Left lung (tissue), 4 donors: ENCODE measurements at regions not wholly inside any gene's neighbourhood (a gene's known extent, or its start where the extent isn't known, plus 50 kb on each side); places are given as distances from the start of the nearest gene placed in this dataset.

Experiments
- ATAC-seq: fragments of 200-7000 bp; cut with Tn5 transposase; one replicate; pipeline ENCODE4 v1.9.1; 2020; ENCODE audit warnings: moderate library complexity
- DNase-seq, 4 donors: peaks; one replicate each; pipeline ENCODE4 v3.0.0-alpha.2; 2013 to 2020
- H3K27ac ChIP-seq, 2 donors: fragments of 200-600 bp; sonication (generic) in 1 of 2; one replicate each; pipeline versions ENCODE4 v1.5.0 to v1.8.0; 2020 to 2021
- H3K27me3 ChIP-seq, 2 donors: fragments of 200-600 bp; sonication (generic) in 1 of 2; one replicate each; pipeline versions ENCODE4 v1.5.0 to v1.8.0; 2020 to 2021
- H3K36me3 ChIP-seq, 2 donors: fragments of 200-600 bp; sonication (generic) in 1 of 2; one replicate each; pipeline versions ENCODE4 v1.5.0 to v1.8.0; 2020 to 2021
- H3K4me1 ChIP-seq, 2 donors: fragments of 200-600 bp; one replicate each; pipeline ENCODE4 v1.8.0; 2021
- H3K4me3 ChIP-seq, 2 donors: fragments of 200-600 bp; sonication (generic) in 1 of 2; one replicate each; pipeline versions ENCODE4 v1.5.0 to v1.8.0; 2020 to 2021; ENCODE audit warnings: mild to moderate bottlenecking in 1 of 2
- H3K9me3 ChIP-seq, 2 donors: fragments of 200-600 bp; sonication (generic) in 1 of 2; one replicate each; pipeline versions ENCODE4 v1.5.0 to v1.8.0; 2020 to 2021
- intact Hi-C, 2 donors: fragments of 100-400 bp; cut with DNase I; formaldehyde crosslinking; loops; one replicate each; pipeline versions ENCODE4 v1.11.2 to v1.14.2; 2022
- TF ChIP-seq, protein P1 (sequence below), 2 donors: fragments of 200-600 bp; sonication (generic) in 1 of 2; IDR thresholded peaks; one replicate each; pipeline versions ENCODE4 v1.5.0 to v1.8.0; 2021; ENCODE audit warnings: antibody characterized with exemption in 2 of 2
- donor health status: DM: no; HTN: yes; CAD: no.
- donor health status: DM: no; HTN: no; CAD: no.

DNA sequence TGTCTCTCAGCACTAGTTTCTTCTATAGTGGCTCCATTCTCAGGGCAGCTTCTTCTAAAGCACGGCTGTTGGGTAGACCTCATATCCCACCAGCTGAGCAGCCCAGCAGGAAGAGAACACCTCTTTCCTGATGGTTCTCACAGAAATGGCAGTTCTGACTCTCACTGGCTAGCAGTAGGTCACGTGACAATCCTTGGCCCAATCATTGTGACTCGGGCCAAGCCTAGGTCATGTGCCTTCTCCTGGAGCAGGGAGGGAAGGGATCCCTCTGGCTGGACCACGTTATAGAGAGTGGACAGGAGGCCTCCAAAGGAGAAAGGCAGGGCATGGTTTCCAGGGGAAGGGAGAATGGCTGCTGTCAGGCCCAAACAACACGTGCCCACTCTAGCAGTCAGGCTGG lies 149.1 kb downstream of the AACS start:
- H3K4me3 ChIP-seq = no peak overlapping the region
- H3K27me3 ChIP-seq = peaks cover 0 to 79% of the 10 kb centered on the region in 2 donors
- intact Hi-C loops = no loop called here
- DNase-seq (no peak), ATAC-seq (no peak)
- no peaks in the 10 kb centered on the region for H3K4me1 ChIP-seq
- H3K27ac ChIP-seq = no peak overlapping the region
- no peaks in the 10 kb centered on the region for H3K36me3 ChIP-seq
- TF ChIP-seq, protein P1, sequence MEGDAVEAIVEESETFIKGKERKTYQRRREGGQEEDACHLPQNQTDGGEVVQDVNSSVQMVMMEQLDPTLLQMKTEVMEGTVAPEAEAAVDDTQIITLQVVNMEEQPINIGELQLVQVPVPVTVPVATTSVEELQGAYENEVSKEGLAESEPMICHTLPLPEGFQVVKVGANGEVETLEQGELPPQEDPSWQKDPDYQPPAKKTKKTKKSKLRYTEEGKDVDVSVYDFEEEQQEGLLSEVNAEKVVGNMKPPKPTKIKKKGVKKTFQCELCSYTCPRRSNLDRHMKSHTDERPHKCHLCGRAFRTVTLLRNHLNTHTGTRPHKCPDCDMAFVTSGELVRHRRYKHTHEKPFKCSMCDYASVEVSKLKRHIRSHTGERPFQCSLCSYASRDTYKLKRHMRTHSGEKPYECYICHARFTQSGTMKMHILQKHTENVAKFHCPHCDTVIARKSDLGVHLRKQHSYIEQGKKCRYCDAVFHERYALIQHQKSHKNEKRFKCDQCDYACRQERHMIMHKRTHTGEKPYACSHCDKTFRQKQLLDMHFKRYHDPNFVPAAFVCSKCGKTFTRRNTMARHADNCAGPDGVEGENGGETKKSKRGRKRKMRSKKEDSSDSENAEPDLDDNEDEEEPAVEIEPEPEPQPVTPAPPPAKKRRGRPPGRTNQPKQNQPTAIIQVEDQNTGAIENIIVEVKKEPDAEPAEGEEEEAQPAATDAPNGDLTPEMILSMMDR (IDR thresholded peaks at IDR 0.05) = no peak
- H3K9me3 ChIP-seq = no peaks in the 10 kb centered on the region

DNA sequence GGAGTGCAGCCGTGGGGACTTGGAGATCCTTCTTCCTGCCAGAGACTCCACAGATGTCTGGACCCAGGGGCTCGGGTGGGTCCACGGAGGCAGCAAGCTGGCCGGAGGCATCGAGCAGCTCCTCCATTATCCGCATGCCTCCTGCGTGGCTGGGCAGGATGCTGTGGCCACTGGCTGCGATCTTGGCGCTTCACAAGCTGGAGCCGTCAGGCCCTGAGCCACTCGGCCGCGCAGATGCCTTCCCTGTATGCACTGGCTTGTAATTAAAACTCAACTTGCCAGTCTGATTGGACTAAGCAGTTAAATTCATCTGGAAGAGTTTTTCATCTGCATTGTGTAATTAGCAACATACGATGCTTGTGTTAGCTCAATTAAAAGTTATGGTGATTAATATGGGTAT lies 151.5 kb downstream of the AACS start:
- no peak overlapping the region for H3K27ac ChIP-seq

DNA sequence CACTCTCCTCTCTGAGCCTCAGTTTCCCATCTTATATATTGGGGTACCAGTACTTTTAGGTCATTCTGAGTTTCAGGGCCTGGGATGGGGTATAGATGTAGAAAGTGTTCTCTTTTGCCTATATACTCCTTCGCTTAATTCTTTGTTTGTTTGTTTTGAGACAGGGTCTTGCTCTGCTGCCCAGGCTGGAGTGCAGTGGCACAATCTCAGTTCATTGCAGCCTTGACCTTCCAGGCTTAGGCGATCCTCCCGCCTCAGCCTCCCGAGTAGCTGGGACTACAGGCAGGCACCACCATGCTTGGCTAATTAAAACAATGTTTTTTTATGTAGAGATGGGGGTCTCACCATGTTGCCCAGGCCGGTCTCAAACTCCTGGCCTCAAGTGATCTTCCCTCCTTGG lies 152.1 kb downstream of the AACS start:
- DNase-seq (no peak), ATAC-seq (no peak)
- intact Hi-C loops = no loop called here
- Histone ChIP-seq H3K9me3 (no peaks in the 10 kb centered on the region), H3K4me1 (no peaks in the 10 kb centered on the region), H3K36me3 (no peaks in the 10 kb centered on the region), H3K4me3 (no peak overlapping the region), H3K27ac (no peak overlapping the region), H3K27me3 (peaks cover 0 to 78% of the 10 kb centered on the region in 2 donors)
- TF ChIP-seq, protein P1 (IDR thresholded peaks at IDR 0.05) = no peak

More for the DNA sequence above, 151.5 kb downstream of the AACS start:
- TF ChIP-seq, protein P1 (IDR thresholded peaks at IDR 0.05) = no peak
- Histone ChIP-seq H3K9me3 (no peaks in the 10 kb centered on the region), H3K4me3 (no peak overlapping the region), H3K27me3 (peaks cover 0 to 78% of the 10 kb centered on the region in 2 donors), H3K4me1 (no peaks in the 10 kb centered on the region), H3K36me3 (no peaks in the 10 kb centered on the region)
- ATAC-seq = no peak
- intact Hi-C loops = no loop called here
- no peak for DNase-seq

DNA sequence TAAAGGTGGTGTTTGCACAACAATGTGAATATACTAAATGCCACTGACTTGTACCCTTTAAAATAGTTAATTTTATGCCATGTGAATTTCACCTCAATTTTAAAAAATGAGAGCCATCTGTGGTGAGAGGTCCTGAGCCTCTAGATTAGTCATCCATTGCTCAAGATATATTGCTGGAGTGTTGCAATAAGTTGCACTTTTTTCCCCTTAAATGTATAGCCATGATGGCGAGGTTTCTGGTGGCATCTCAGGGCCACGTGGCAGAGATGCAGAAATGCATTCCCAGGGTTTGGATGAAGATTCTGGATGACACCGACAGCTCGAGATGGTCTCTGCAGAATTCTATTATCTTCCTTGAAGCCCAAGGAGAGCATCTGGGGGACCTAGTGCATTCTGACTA lies 153.7 kb downstream of the AACS start:
- Histone ChIP-seq H3K36me3 (no peaks in the 10 kb centered on the region), H3K4me3 (no peak overlapping the region), H3K9me3 (no peaks in the 10 kb centered on the region), H3K4me1 (no peaks in the 10 kb centered on the region), H3K27me3 (peaks cover 0 to 68% of the 10 kb centered on the region in 2 donors), H3K27ac (no peak overlapping the region)
- ATAC-seq (no peak), DNase-seq (no peak)
- intact Hi-C loops = no loop called here
- TF ChIP-seq, protein P1 (IDR thresholded peaks at IDR 0.05) = no peak

DNA sequence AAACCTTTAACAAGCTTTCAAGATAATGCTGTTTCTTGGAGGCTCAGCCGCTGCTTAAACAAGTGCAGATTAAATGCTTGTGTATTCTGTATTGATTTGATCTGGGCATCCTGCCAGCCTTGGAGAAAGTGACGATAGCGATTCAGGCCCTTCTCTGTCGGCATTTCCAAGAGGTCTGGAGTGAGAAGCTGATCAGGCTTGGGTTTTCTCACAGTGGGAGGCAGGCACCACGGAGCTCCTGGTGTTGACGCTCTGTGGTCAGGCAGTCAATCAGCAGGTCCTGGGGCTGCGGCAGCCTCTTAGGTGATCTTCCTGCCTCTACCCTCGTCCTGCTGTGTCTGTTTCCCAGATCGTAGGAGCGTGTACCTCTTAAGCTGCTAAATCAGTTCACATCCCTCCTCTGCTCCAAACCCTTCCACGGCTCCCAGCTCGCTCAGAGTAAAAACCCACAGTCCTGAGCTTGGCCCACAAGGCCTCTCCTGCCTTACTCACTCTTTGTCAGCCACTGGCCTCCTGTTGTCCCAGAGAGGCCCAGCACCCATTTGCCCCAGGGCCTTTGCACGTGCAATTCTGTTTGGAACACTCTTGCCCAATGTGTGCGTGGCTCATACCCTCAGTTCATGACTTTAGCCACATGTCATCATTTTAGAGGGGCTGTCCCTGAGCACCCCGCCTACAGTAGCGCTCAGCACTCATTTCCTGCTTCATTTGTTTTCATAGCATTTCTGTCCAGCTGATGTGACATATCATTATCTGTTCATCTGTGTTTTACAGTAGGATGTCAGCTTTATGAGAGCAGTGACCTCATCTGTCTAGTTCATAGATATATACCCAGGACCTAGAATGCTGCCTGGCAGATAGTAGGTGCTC lies 155.4 kb downstream of the AACS start:
- DNase-seq (no peak), ATAC-seq (no peak)
- TF ChIP-seq, protein P1 (IDR thresholded peaks at IDR 0.05) = no peak
- Histone ChIP-seq H3K4me3 (no peak overlapping the region), H3K36me3 (no peaks in the 10 kb centered on the region), H3K9me3 (no peaks in the 10 kb centered on the region), H3K27me3 (peaks cover 0 to 66% of the 10 kb centered on the region in 2 donors), H3K27ac (no peak overlapping the region), H3K4me1 (no peaks in the 10 kb centered on the region)
- intact Hi-C loops = no loop called here
